ACHN (cell line): ENCODE measurements at regions not wholly inside any gene's neighbourhood (a gene's known extent, or its start where the extent isn't known, plus 50 kb on each side); places are given as distances from the start of the nearest gene placed in this dataset.

Source experiments
- DNase-seq: peaks from one replicate; pipeline ENCODE4 v3.0.0-alpha.2; 2015
- in situ Hi-C: cut with HindIII; loops from 2 replicates; pipeline ENCODE4 v1.10.0; 2017; ENCODE audit warnings: low sequenced_read_pairs, low pct_ligation_motif_present, low pct_unique_long_range_greater_than_20kb

GRCh38 chr20:51096582-51097267, 73.8 kb upstream of the KCNG1 start:
- no peak for DNase-seq
- in situ Hi-C loops: no loop called here

GRCh38 chr20:51095633-51096521, 73.0 kb upstream of the KCNG1 start:
- DNase-seq: no peak
- in situ Hi-C loops: no loop called here

GRCh38 chr20:51094221-51094620, 71.3 kb upstream of the KCNG1 start:
- in situ Hi-C loops: no loop called here
- no peak for DNase-seq

GRCh38 chr20:51093240-51093763, 70.4 kb upstream of the KCNG1 start:
- no peak for DNase-seq
- in situ Hi-C loops: no loop called here

GRCh38 chr20:51092338-51092737, 69.4 kb upstream of the KCNG1 start:
- in situ Hi-C loops: no loop called here
- no peak for DNase-seq

- in situ Hi-C loops: no loop called here
- DNase-seq: no peak
These were observed 68.7 kb upstream of the KCNG1 start for GRCh38 chr20:51091406-51092195.

- DNase-seq: no peak
- in situ Hi-C loops: no loop called here
These were observed 66.9 kb upstream of the KCNG1 start for GRCh38 chr20:51089840-51090239.

- in situ Hi-C loops: no loop called here
- no peak for DNase-seq
These were observed 66.4 kb upstream of the KCNG1 start for GRCh38 chr20:51089272-51089781.

- in situ Hi-C loops: no loop called here
- no peak for DNase-seq
These were observed 64.4 kb upstream of the KCNG1 start for GRCh38 chr20:51087266-51087665.

GRCh38 chr20:51085769-51086168, 62.9 kb upstream of the KCNG1 start:
- DNase-seq: no peak
- in situ Hi-C loops: no loop called here

GRCh38 chr20:51084593-51085377, 61.9 kb upstream of the KCNG1 start:
- DNase-seq: no peak
- in situ Hi-C loops: no loop called here

GRCh38 chr20:51083447-51083846, 60.5 kb upstream of the KCNG1 start:
- in situ Hi-C loops: no loop called here
- no peak for DNase-seq

GRCh38 chr20:51082988-51083387, 60.1 kb upstream of the KCNG1 start:
- in situ Hi-C loops: no loop called here
- no peak for DNase-seq

- DNase-seq: no peak
- in situ Hi-C loops: no loop called here
These were observed 57.6 kb upstream of the KCNG1 start for GRCh38 chr20:51080516-51080915.

- in situ Hi-C loops: no loop called here
These were observed 56.6 kb upstream of the KCNG1 start for GRCh38 chr20:51079488-51079887.

GRCh38 chr20:51077686-51078060, 54.8 kb upstream of the KCNG1 start:
- in situ Hi-C loops: no loop called here
- DNase-seq: no peak

More at GRCh38 chr20:51079488-51079887, 56.6 kb upstream of the KCNG1 start:
- no peak for DNase-seq

- DNase-seq: no peak
- in situ Hi-C loops: no loop called here
These were observed 54.1 kb upstream of the KCNG1 start for GRCh38 chr20:51076786-51077685.
